NT2/D1 (cell line): ENCODE measurements at regions not wholly inside any gene's neighbourhood (a gene's known extent, or its start where the extent isn't known, plus 50 kb on each side); places are given as distances from the start of the nearest gene placed in this dataset.

ENCODE experiments used
- SUZ12 ChIP-seq: IDR thresholded peaks from 2 replicates; pipeline ENCODE4 v1.6.1; 2011; ENCODE audit not compliant: insufficient read length, insufficient read depth; ENCODE audit errors: extremely low read depth
- YY1 ChIP-seq: IDR thresholded peaks from 2 replicates; pipeline ENCODE4 v1.6.1; 2011; ENCODE audit not compliant: insufficient read length, insufficient read depth
- ZNF274 ChIP-seq: IDR thresholded peaks from 2 replicates; pipeline ENCODE4 v1.6.1; 2011; ENCODE audit warnings: mild to moderate bottlenecking, low read depth, low read length

DNA sequence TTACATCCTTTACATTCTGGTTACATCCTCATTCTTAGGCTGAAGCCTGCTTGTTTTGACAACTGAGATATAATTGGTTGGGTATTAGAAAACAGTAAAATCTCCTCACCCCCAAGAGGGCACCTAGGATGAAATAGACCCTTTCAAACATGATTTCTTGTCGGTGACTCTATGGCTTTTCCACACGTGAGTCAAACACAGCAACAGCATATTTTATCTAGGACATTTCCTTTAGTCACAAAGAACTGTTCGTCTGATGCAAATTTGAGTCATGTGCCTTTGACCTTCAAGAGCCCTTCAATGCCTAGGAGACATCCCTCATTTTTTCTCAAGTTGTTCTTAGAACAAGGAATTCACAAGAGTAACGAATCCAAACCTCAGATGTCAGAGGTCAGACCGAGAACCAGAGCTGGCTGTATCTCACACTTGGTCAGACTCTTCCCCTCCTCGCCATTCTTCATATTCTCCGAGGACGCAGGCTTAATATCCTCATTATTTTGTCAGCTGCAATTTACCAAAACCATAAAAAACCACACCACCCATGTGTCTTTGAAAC, 60.5 kb upstream of the ALKAL2 start:
- TF ChIP-seq SUZ12: no peak
- TF ChIP-seq YY1: no peak
- TF ChIP-seq ZNF274: no peak
